ENCODE measurements at regions not wholly inside any gene's neighbourhood (a gene's known extent, or its start where the extent isn't known, plus 50 kb on each side); places are given as distances from the start of the nearest gene placed in this dataset.

GRCh38 chr16:17747081-17747756 lies 276.5 kb upstream of the XYLT1 start:
- TF ChIP-seq GATA2 (IDR thresholded peaks at IDR 0.05; ENCODE audit: low read depth, low read length) (no peak), GATA3 (IDR thresholded peaks at IDR 0.05; ENCODE audit: low read depth, low read length) (no peak)
